ENCODE measurements at regions not wholly inside any gene's neighbourhood (a gene's known extent, or its start where the extent isn't known, plus 50 kb on each side); places are given as distances from the start of the nearest gene placed in this dataset.
"Not testable (repeated sequence)": the region's sequence is repeated elsewhere in the genome, so short reads cannot be mapped to it uniquely, and the experiment has no call there.

- DNase-seq, result no peak
Measured at GRCh38 chr4:138113819-138114400, 128.2 kb downstream of the SLC7A11 start.

- DNase-seq, result not testable (repeated sequence)
Measured at GRCh38 chr4:138112890-138113289, 129.3 kb downstream of the SLC7A11 start.

- no peak for DNase-seq
Measured at GRCh38 chr4:138112389-138112788, 129.8 kb downstream of the SLC7A11 start.

GRCh38 chr4:138111462-138112000, 130.6 kb downstream of the SLC7A11 start:
- DNase-seq, result no peak

- no peak for DNase-seq
Measured at GRCh38 chr4:138110815-138111214, 131.3 kb downstream of the SLC7A11 start.

GRCh38 chr4:138107023-138107422, 135.1 kb downstream of the SLC7A11 start:
- DNase-seq, result no peak

- no peak for DNase-seq
Measured at GRCh38 chr4:138105331-138105730, 136.8 kb downstream of the SLC7A11 start.

- DNase-seq, result peak in 1 of 58 donors; percentile 5
Measured at GRCh38 chr4:138104284-138104680, 137.9 kb downstream of the SLC7A11 start.

- no peak for DNase-seq
Measured at GRCh38 chr4:138103597-138104283, 138.4 kb downstream of the SLC7A11 start.

- DNase-seq, result no peak
Measured at GRCh38 chr4:138099385-138099784, 142.8 kb downstream of the SLC7A11 start.

GRCh38 chr4:138097912-138098600, 144.1 kb downstream of the SLC7A11 start:
- peak in 3 of 58 donors; percentile 4 to 11 (median 7) for DNase-seq

GRCh38 chr4:138096384-138097062, 145.6 kb downstream of the SLC7A11 start:
- DNase-seq, result no peak

- no peak for DNase-seq
Measured at GRCh38 chr4:138095378-138095777, 146.8 kb downstream of the SLC7A11 start.

GRCh38 chr4:138092060-138092459, 150.1 kb downstream of the SLC7A11 start:
- DNase-seq, result no peak

- no peak for DNase-seq
Measured at GRCh38 chr4:138090918-138091676, 151.1 kb downstream of the SLC7A11 start.

GRCh38 chr4:138090150-138090917, 151.8 kb downstream of the SLC7A11 start:
- peak in 37 of 58 donors; percentile 2 to 65 (median 15) for DNase-seq

GRCh38 chr4:138088449-138089208, 153.5 kb downstream of the SLC7A11 start:
- no peak for DNase-seq

GRCh38 chr4:138087066-138087719, 155.0 kb downstream of the SLC7A11 start:
- DNase-seq, result no peak

GRCh38 chr4:138086611-138087041, 155.5 kb downstream of the SLC7A11 start:
- DNase-seq, result no peak

Measured in anterior cingulate cortex (tissue), 58 donors.